GM23338 (cell line): ENCODE measurements at regions not wholly inside any gene's neighbourhood (a gene's known extent, or its start where the extent isn't known, plus 50 kb on each side); places are given as distances from the start of the nearest gene placed in this dataset.
"Not testable (repeated sequence)": the region's sequence is repeated elsewhere in the genome, so short reads cannot be mapped to it uniquely, and the experiment has no call there.

Experiments used
- ATAC-seq: fragments of 200-7000 bp; cut with Tn5 transposase; 3 replicates; pipeline ENCODE4 v1.9.1; 2020
- DNase-seq: peaks from one replicate; pipeline ENCODE4 v3.0.0-alpha.2; 2015; ENCODE audit warnings: low spot score
- H2AFZ ChIP-seq: fragments of 200-600 bp; sonication (generic); 2 replicates; pipeline ENCODE4 v1.8.0; 2016; ENCODE audit warnings: antibody characterized with exemption, mild to moderate bottlenecking, moderate library complexity
- H3F3A ChIP-seq: fragments of 200-600 bp; sonication (generic); replicated peaks from 2 replicates; pipeline ENCODE4 v1.8.0; 2017; ENCODE audit warnings: antibody characterized with exemption, mixed run types, low read depth
- H3K27ac ChIP-seq: fragments of 200-600 bp; sonication (generic); 2 replicates; pipeline ENCODE4 v1.6.1; 2016; ENCODE audit warnings: low read depth
- H3K27me3 ChIP-seq: fragments of 200-600 bp; sonication (generic); 2 replicates; pipeline ENCODE4 v1.8.0; 2016; ENCODE audit warnings: mild to moderate bottlenecking, mixed run types, moderate library complexity; ENCODE audit not compliant: insufficient read depth
- H3K36me3 ChIP-seq: fragments of 200-600 bp; sonication (generic); 2 replicates; pipeline ENCODE4 v1.8.0; 2016; ENCODE audit warnings: mild to moderate bottlenecking; ENCODE audit not compliant: insufficient read depth
- H3K4me1 ChIP-seq: fragments of 200-600 bp; sonication (generic); 2 replicates; pipeline ENCODE4 v1.8.0; 2016; ENCODE audit warnings: mild to moderate bottlenecking, moderate library complexity; ENCODE audit not compliant: insufficient read depth
- H3K4me2 ChIP-seq: fragments of 200-600 bp; sonication (generic); 2 replicates; pipeline ENCODE4 v1.7.1; 2017; ENCODE audit warnings: mixed run types
- H3K4me3 ChIP-seq: fragments of 200-600 bp; sonication (generic); 2 replicates; pipeline ENCODE4 v1.6.1; 2016; ENCODE audit warnings: mixed run types
- H3K79me2 ChIP-seq: fragments of 200-600 bp; sonication (generic); replicated peaks from 2 replicates; pipeline ENCODE4 v1.8.0; 2017; ENCODE audit warnings: mild to moderate bottlenecking; ENCODE audit not compliant: insufficient read depth
- H3K9me2 ChIP-seq: fragments of 200-600 bp; sonication (generic); 2 replicates; pipeline ENCODE4 v1.8.0; 2017; ENCODE audit not compliant: insufficient read depth
- H4K20me1 ChIP-seq: fragments of 200-600 bp; sonication (generic); replicated peaks from 2 replicates; pipeline ENCODE4 v1.8.0; 2017; ENCODE audit warnings: mild to moderate bottlenecking; ENCODE audit not compliant: insufficient read depth
- H3K27ac Mint-ChIP-seq: 2 replicates; pipeline ENCODE4 v1.8.0; 2020; ENCODE audit warnings: inconsistent platforms, mild to moderate bottlenecking, moderate library complexity, mixed read lengths
- H3K27me3 Mint-ChIP-seq: 3 replicates; pipeline ENCODE4 v1.8.0; 2022; ENCODE audit warnings: low read depth, mild to moderate bottlenecking, moderate library complexity, mixed read lengths, inconsistent platforms; ENCODE audit not compliant: insufficient read depth, poor library complexity
- H3K36me3 Mint-ChIP-seq: 3 replicates; pipeline ENCODE4 v1.8.0; 2021; ENCODE audit warnings: low read depth, mild to moderate bottlenecking, inconsistent platforms, moderate library complexity, mixed read lengths
- H3K4me1 Mint-ChIP-seq: 3 replicates; pipeline ENCODE4 v1.8.0; 2020; ENCODE audit warnings: mild to moderate bottlenecking, inconsistent platforms, mixed read lengths
- H3K4me3 Mint-ChIP-seq: 3 replicates; pipeline ENCODE4 v1.8.0; 2021; ENCODE audit warnings: moderate library complexity, mild to moderate bottlenecking, inconsistent platforms, mixed read lengths
- H3K9me3 Mint-ChIP-seq: 3 replicates; pipeline ENCODE4 v1.8.0; 2020; ENCODE audit warnings: moderate library complexity, mild to moderate bottlenecking, inconsistent platforms, mixed read lengths
- CREB1 ChIP-seq: fragments of 250-450 bp; sonication (Bioruptor Pico); IDR thresholded peaks from 2 replicates; pipeline ENCODE4 v1.5.0; 2020; ENCODE audit warnings: low read depth, mild to moderate bottlenecking, moderate library complexity
- EZH2 ChIP-seq: fragments of 200-600 bp; sonication (generic); IDR thresholded peaks from one replicate; pipeline ENCODE4 v1.8.0; 2017; ENCODE audit warnings: antibody characterized with exemption, mild to moderate bottlenecking, low read depth; ENCODE audit not compliant: unreplicated experiment
- POLR2AphosphoS5 ChIP-seq: IDR thresholded peaks from 2 replicates; pipeline ENCODE4 v1.6.1; 2016; ENCODE audit warnings: antibody characterized with exemption, low read depth
- STAT1 ChIP-seq: IDR thresholded peaks from one replicate; pipeline ENCODE4 v1.6.1; 2016; ENCODE audit warnings: antibody characterized with exemption; ENCODE audit not compliant: unreplicated experiment
- ZNF114 ChIP-seq: fragments of 250-450 bp; sonication (Bioruptor Pico); IDR thresholded peaks from 2 replicates; pipeline ENCODE4 v1.5.0; 2020; ENCODE audit warnings: mild to moderate bottlenecking, moderate library complexity
- ZNF331 ChIP-seq: fragments of 250-450 bp; sonication (Bioruptor Pico); IDR thresholded peaks from 2 replicates; pipeline ENCODE4 v1.5.0; 2020; ENCODE audit warnings: low read depth, mild to moderate bottlenecking, moderate library complexity
- ZNF462 ChIP-seq: fragments of 250-450 bp; sonication (Bioruptor Pico); IDR thresholded peaks from 2 replicates; pipeline ENCODE4 v1.5.0; 2020; ENCODE audit warnings: mild to moderate bottlenecking, moderate library complexity
- TF ChIP-seq, protein P1 (sequence below), 2 experiments: fragments of 200-600 bp in 1 of 2; sonication (generic) in 1 of 2; conservative IDR thresholded peaks; 2 replicates each; pipeline versions ENCODE4 v1.5.1 to v1.6.1; 2016 to 2017; ENCODE audit warnings: antibody characterized with exemption in 2 of 2, low read depth in 2 of 2, mild to moderate bottlenecking in 2 of 2, moderate library complexity in 1 of 2

DNA sequence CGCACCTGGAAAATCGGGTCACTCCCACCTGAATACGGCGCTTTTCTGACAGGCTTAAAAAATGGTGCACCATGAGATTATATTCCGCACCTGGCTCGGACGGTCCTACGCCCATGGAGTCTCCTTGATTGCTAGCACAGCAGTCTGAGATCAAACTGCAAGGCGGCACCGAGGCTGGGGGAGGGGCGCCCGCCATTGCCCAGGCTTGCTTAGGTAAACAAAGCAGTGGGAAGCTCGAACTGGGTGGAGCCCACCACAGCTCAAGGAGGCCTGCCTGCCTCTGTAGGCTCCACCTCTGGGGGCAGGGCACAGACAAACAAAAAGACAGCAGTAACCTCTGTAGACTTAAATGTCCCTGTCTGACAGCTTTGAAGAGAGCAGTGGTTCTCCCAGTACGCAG, 267.0 kb upstream of the KITLG start:
- not testable (repeated sequence) for H3K27me3 Mint-ChIP-seq, H3K4me2 ChIP-seq, H3K4me1 ChIP-seq, H3K36me3 ChIP-seq, H3K36me3 Mint-ChIP-seq, H3K27ac ChIP-seq, H3K9me3 Mint-ChIP-seq, H3K4me1 Mint-ChIP-seq, H3K27ac Mint-ChIP-seq, H3K9me2 ChIP-seq, ATAC-seq, H3K27me3 ChIP-seq, H4K20me1 ChIP-seq, H3K4me3 ChIP-seq, DNase-seq, H3K4me3 Mint-ChIP-seq, H3K79me2 ChIP-seq, H2AFZ ChIP-seq, H3F3A ChIP-seq

GRCh38 chr12:88844426-88844825, 264.2 kb upstream of the KITLG start:
- no peak overlapping the region for H3K4me3 ChIP-seq

GRCh38 chr12:88842314-88842713, 262.0 kb upstream of the KITLG start:
- H3K4me3 ChIP-seq: no peak overlapping the region
- Mint-ChIP-seq H3K27me3 (peaks cover 4% of the 10 kb centered on the region), H3K4me3 (no peak overlapping the region), H3K27ac (no peak overlapping the region), H3K4me1 (no peaks in the 10 kb centered on the region; the same call in 2 of the 3 replicates), H3K9me3 (peaks cover 33% of the 10 kb centered on the region), H3K36me3 (peaks cover 28% of the 10 kb centered on the region)
- no peak overlapping the region for H2AFZ ChIP-seq
- no peaks in the 10 kb centered on the region for H3K4me1 ChIP-seq
- no peak overlapping the region for H3K27ac ChIP-seq
- H3K79me2 ChIP-seq: no peaks in the 10 kb centered on the region
- no peaks in the 10 kb centered on the region for H4K20me1 ChIP-seq
- no peak overlapping the region for H3K4me2 ChIP-seq
- DNase-seq (no peak), ATAC-seq (no peak)
- no peaks in the 10 kb centered on the region for H3K27me3 ChIP-seq
- H3K36me3 ChIP-seq: no peaks in the 10 kb centered on the region; the same call in 1 of the 2 replicates
- no peaks in the 10 kb centered on the region for H3F3A ChIP-seq
- H3K9me2 ChIP-seq: peaks cover 4% of the 10 kb centered on the region; the same call in 1 of the 2 replicates
- no peak for TF ChIP-seq POLR2AphosphoS5
- no peak for TF ChIP-seq ZNF462
- TF ChIP-seq ZNF331: no peak

More at GRCh38 chr12:88844426-88844825, 264.2 kb upstream of the KITLG start:
- H3K4me1 Mint-ChIP-seq: no peaks in the 10 kb centered on the region; the same call in 2 of the 3 replicates
- Histone ChIP-seq H3K4me2 (no peak overlapping the region), H3K9me2 (peaks cover 4% of the 10 kb centered on the region; the same call in 1 of the 2 replicates), H3K4me1 (no peaks in the 10 kb centered on the region), H3K36me3 (no peaks in the 10 kb centered on the region), H4K20me1 (no peaks in the 10 kb centered on the region), H3K27me3 (no peaks in the 10 kb centered on the region), H3F3A (no peaks in the 10 kb centered on the region), H2AFZ (no peak overlapping the region), H3K79me2 (no peaks in the 10 kb centered on the region), H3K27ac (no peak overlapping the region)
- peaks cover 12% of the 10 kb centered on the region for H3K36me3 Mint-ChIP-seq
- peaks cover 12% of the 10 kb centered on the region for H3K9me3 Mint-ChIP-seq
- no peak overlapping the region for H3K4me3 Mint-ChIP-seq
- H3K27me3 Mint-ChIP-seq: no peaks in the 10 kb centered on the region
- no peak for TF ChIP-seq POLR2AphosphoS5
- TF ChIP-seq, protein P1, sequence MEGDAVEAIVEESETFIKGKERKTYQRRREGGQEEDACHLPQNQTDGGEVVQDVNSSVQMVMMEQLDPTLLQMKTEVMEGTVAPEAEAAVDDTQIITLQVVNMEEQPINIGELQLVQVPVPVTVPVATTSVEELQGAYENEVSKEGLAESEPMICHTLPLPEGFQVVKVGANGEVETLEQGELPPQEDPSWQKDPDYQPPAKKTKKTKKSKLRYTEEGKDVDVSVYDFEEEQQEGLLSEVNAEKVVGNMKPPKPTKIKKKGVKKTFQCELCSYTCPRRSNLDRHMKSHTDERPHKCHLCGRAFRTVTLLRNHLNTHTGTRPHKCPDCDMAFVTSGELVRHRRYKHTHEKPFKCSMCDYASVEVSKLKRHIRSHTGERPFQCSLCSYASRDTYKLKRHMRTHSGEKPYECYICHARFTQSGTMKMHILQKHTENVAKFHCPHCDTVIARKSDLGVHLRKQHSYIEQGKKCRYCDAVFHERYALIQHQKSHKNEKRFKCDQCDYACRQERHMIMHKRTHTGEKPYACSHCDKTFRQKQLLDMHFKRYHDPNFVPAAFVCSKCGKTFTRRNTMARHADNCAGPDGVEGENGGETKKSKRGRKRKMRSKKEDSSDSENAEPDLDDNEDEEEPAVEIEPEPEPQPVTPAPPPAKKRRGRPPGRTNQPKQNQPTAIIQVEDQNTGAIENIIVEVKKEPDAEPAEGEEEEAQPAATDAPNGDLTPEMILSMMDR (conservative IDR thresholded peaks at IDR 0.05; ENCODE audit: low read depth in 2 of 2): no peak
- no peak for TF ChIP-seq STAT1
- TF ChIP-seq EZH2: no peak
- TF ChIP-seq ZNF114 (CRISPR knock-in tag): no peak
- TF ChIP-seq CREB1 (CRISPR knock-in tag): no peak
- TF ChIP-seq ZNF331: no peak
- ATAC-seq (peak; percentile 65), DNase-seq (peak; percentile 10)
- no peak overlapping the region for H3K27ac Mint-ChIP-seq
